KOPT-K1 (cell line): ENCODE measurements at regions not wholly inside any gene's neighbourhood (a gene's known extent, or its start where the extent isn't known, plus 50 kb on each side); places are given as distances from the start of the nearest gene placed in this dataset.

Experiments used
- H3K27ac ChIP-seq: fragments of 200-600 bp; sonication (generic); 2 replicates; pipeline ENCODE4 v1.5.1; 2016; ENCODE audit warnings: antibody characterized with exemption, mild to moderate bottlenecking, low read depth, low read length; ENCODE audit not compliant: poor library complexity, severe bottlenecking
- H3K36me3 ChIP-seq: fragments of 200-600 bp; sonication (generic); 2 replicates; pipeline ENCODE4 v1.5.1; 2017; ENCODE audit warnings: antibody characterized with exemption, mild to moderate bottlenecking, low read length, moderate library complexity; ENCODE audit not compliant: insufficient read depth
- H3K9me3 ChIP-seq: fragments of 200-600 bp; sonication (generic); 2 replicates; pipeline ENCODE4 v1.5.1; 2017; ENCODE audit warnings: antibody characterized with exemption, low read length, mild to moderate bottlenecking; ENCODE audit not compliant: insufficient read depth, poor library complexity, severe bottlenecking

DNA sequence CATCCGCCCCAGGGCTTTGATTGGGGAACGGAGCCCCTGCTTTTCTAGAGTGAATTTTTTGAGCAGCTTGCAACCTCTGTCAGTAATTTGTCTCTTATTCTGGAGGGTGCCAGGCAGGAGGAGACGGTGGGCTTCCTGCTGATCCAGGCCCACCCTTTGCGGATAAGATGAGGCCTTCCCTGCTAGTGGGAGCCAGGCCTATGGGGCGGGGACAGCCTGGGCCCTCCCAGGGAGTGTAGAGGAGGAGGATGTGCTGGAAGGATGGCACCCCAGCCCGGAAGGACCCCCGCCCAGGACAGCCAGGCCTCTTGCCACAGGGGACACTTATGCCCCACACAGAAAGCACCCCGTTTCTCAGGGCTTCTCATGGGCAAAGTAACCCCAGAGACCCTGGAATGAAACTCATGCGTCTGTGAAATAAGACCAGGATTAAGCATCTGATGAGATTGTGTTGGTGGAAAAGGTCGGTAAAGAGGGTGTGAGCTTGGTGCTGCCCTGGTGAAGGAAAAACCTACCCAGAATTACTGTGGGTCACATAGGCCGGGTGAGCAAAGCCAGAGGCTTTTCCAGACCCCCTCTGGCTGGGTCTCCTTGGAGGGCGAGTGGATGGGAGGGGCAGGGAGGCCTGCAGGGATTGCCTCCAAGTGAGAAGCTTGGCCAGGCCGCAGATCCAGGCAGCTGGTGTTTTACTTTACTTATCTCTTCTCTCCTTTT lies 118.7 kb downstream of the SIK1 start:
- H3K27ac ChIP-seq = no peak overlapping the region
- no peaks in the 10 kb centered on the region for H3K9me3 ChIP-seq
- H3K36me3 ChIP-seq = no peaks in the 10 kb centered on the region

- no peaks in the 10 kb centered on the region for H3K36me3 ChIP-seq
- H3K9me3 ChIP-seq = no peaks in the 10 kb centered on the region
- no peak overlapping the region for H3K27ac ChIP-seq
These were observed 119.3 kb downstream of the SIK1 start for GRCh38 chr21:43307677-43308070.

GRCh38 chr21:43306911-43307676 lies 119.8 kb downstream of the SIK1 start:
- H3K27ac ChIP-seq = no peak overlapping the region
- no peaks in the 10 kb centered on the region for H3K9me3 ChIP-seq
- H3K36me3 ChIP-seq = no peaks in the 10 kb centered on the region

GRCh38 chr21:43306391-43306790 lies 120.5 kb downstream of the SIK1 start:
- no peak overlapping the region for H3K27ac ChIP-seq
- no peaks in the 10 kb centered on the region for H3K9me3 ChIP-seq
- H3K36me3 ChIP-seq = no peaks in the 10 kb centered on the region

DNA sequence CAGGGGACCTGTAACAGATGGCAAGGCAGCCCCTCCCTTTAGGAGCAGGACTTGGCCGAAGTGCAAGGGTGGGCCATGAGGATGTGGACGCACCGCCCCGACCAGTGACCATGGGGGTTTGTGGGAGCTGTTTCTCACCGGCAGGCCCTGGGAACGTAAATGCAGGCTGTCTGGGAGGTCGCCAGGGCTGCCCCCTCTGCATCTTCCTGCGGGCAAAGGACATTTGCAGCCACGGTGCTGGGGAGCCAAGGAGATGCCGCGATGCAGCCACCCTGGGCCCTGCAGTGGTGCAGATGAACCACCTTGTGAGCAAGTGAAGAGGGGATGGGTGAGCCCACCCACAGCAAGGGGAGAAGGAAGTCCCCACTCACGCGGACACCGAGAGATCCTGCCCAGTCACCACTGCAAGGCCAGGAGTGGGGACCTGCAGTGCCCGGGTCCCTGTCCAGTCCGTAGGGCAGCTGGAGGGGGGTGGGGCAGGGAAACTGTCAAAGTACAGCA lies 121.1 kb downstream of the SIK1 start:
- H3K36me3 ChIP-seq = no peaks in the 10 kb centered on the region
- no peak overlapping the region for H3K27ac ChIP-seq
- no peaks in the 10 kb centered on the region for H3K9me3 ChIP-seq

DNA sequence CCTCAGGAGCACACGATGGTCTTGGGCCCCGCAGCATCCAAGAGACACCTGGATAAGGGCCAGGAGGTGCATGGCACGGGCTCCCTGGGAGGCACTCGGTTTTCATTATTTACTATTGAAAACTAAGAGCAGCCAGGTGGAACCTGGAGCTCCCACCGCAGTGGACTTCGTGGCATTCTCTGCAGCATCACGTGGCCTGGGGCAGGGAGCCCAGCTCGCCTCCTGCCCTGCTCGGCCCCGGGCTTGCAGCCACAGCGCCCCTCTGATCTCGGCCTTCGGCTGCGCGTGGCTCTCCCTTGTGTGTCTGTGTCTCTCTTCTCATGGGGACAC lies 121.6 kb downstream of the SIK1 start:
- H3K36me3 ChIP-seq = no peaks in the 10 kb centered on the region
- H3K9me3 ChIP-seq = no peaks in the 10 kb centered on the region
- no peak overlapping the region for H3K27ac ChIP-seq

DNA sequence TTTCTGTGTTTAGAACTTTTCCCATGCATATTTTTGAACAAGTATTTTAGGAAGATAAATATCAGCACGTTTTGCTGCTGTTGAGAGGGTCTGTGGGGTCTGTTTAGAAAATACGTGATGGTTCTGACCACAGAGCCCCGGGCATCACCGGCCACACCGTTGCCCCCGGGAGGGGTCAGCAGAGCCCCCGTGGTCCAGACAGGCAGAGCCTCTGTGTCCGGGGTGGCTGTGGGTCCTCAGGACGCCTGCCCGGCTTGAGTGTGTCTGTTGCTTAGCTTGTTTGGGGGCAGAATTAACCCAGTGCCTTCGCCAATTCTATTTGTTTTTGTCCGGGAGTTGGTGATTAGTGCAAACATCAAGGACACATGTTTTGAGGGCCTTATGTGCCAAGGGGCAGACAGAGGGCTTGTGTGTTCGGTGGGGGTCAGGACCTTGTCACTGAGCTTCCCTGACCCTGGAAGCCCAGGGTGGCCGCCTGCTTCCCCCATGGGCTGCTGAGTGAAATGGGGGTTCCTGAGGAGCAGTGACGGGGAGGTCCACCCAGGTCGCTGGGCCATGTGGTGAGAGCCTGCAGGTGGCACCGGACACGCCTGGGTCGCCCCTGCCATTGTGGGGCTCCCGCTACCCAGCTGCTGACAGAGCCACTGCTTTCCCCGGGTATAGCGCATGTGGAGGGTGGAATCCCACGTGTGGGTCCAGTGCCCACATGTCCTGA lies 122.2 kb downstream of the SIK1 start:
- Histone ChIP-seq H3K9me3 (no peaks in the 10 kb centered on the region), H3K27ac (no peak overlapping the region), H3K36me3 (no peaks in the 10 kb centered on the region)

DNA sequence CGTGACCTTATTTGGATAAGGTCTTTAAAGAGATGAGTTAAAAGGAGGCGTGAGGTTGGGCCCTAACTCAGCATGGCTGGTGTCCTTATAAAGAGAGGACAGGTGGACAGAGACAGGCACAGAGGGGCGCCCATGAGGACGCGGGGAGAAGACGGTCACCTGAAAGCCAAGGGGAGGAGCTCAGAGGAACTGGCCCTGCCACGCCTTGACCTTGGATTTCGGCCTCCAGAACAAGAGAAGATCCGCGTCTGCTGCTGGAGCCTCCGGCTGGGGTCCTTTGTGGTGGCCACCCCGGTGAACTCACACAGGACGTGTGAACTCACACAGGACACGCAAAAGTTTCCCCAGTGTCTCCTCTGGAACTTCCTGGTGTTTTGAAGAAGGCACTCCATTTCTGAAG lies 122.7 kb downstream of the SIK1 start:
- H3K9me3 ChIP-seq = no peaks in the 10 kb centered on the region
- H3K27ac ChIP-seq = no peak overlapping the region
- no peaks in the 10 kb centered on the region for H3K36me3 ChIP-seq

GRCh38 chr21:43303275-43304178 lies 123.4 kb downstream of the SIK1 start:
- H3K36me3 ChIP-seq = no peaks in the 10 kb centered on the region
- H3K27ac ChIP-seq = no peak overlapping the region
- no peaks in the 10 kb centered on the region for H3K9me3 ChIP-seq

DNA sequence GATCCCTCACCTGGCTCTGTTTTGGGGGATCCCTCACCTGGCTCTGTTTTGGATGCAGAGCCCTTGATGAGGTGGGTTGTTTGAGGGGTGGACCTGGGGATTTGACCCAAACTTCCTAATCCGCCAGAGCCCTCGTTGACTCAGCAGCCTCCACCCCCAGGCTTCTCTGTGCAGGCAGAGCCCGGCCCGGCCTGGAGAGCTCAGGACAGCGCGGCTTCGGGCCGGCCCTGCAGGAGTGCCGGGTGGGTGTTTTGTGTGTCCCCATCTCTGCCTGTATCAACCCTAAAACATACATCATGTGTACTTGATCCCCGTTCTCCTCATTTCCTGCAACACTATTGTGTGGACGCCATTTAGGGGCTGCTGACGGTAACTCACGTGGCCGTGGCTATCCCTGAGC lies 124.2 kb downstream of the SIK1 start:
- Histone ChIP-seq H3K27ac (no peak overlapping the region), H3K9me3 (no peaks in the 10 kb centered on the region)

GRCh38 chr21:43302062-43302700 lies 124.8 kb downstream of the SIK1 start:
- Histone ChIP-seq H3K9me3 (no peaks in the 10 kb centered on the region), H3K36me3 (no peaks in the 10 kb centered on the region)

More for the DNA sequence above, 124.2 kb downstream of the SIK1 start:
- H3K36me3 ChIP-seq = no peaks in the 10 kb centered on the region

GRCh38 chr21:43301409-43302061 lies 125.4 kb downstream of the SIK1 start:
- no peak overlapping the region for H3K27ac ChIP-seq
- no peaks in the 10 kb centered on the region for H3K9me3 ChIP-seq
- H3K36me3 ChIP-seq = no peaks in the 10 kb centered on the region

More at GRCh38 chr21:43302062-43302700, 124.8 kb downstream of the SIK1 start:
- H3K27ac ChIP-seq = no peak overlapping the region

DNA sequence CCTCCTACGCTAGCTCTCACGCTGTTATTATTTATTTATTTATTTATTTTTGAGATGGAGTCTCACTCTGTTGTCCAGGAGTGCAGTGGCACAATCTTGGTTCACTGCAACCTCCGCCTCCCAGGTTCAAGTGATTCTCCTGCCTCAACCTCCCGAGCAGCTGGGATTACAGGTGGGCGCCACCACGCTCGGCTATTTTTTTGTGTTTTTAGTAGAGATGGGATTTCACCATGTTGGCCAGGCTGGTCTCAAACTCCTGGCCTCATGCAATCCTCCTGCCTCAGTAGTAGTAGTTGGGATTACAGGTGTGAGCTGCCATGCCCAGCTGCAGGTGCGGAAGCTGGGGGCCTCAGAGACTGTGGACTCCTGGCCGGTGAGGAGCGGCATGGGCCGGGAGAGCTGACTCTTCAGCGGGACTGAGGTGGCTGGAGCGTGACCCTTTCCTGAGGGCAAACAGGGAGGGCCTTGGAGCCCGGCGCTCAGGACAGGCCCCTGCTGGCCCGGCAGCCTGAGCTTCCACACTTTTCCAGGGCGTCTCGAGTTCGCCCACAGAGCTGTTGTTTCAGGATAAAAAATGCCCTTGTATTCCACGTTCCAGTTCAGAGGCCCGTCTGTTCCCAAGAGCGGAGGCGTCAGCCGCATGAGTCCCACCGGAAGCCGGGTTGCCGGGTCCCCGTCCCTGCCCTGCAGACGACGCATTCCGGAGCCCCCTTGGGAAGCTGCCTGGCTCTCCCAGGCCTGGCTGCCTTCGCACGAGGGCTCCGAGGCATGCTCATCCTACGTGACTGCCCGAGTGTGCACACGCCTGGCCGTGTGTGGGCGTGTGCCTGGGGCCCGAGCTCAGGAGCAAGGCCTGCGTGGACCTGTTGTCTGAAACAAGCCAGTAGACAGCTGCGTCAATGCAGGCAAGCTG lies 126.2 kb downstream of the SIK1 start:
- Histone ChIP-seq H3K36me3 (no peaks in the 10 kb centered on the region), H3K9me3 (no peaks in the 10 kb centered on the region), H3K27ac (no peak overlapping the region)
